Trophoblast cell (in vitro differentiated cells and primary cell): ENCODE measurements at regions not wholly inside any gene's neighbourhood (a gene's known extent, or its start where the extent isn't known, plus 50 kb on each side); places are given as distances from the start of the nearest gene placed in this dataset.
"Not testable (repeated sequence)": the region's sequence is repeated elsewhere in the genome, so short reads cannot be mapped to it uniquely, and the experiment has no call there.

ENCODE experiments used
- DNase-seq, 2 donors: peaks; one replicate each; pipeline ENCODE4 v3.0.0-alpha.2; 2016
- H2AFZ ChIP-seq: 2 replicates; pipeline ENCODE4 v1.6.1; 2013; ENCODE audit warnings: low read length, moderate library complexity, mild to moderate bottlenecking; ENCODE audit not compliant: insufficient read depth, poor library complexity
- H2AK5ac ChIP-seq: 2 replicates; pipeline ENCODE4 v1.6.1; 2013; ENCODE audit warnings: mild to moderate bottlenecking, low read length
- H2BK120ac ChIP-seq: 2 replicates; pipeline ENCODE4 v1.6.1; 2013; ENCODE audit warnings: low read length, mild to moderate bottlenecking, moderate library complexity; ENCODE audit not compliant: insufficient read depth, poor library complexity
- H2BK12ac ChIP-seq: 2 replicates; pipeline ENCODE4 v1.6.1; 2013; ENCODE audit warnings: mild to moderate bottlenecking, low read length, moderate library complexity
- H2BK5ac ChIP-seq: 2 replicates; pipeline ENCODE4 v1.6.1; 2013; ENCODE audit warnings: low read length, low read depth, moderate library complexity, mild to moderate bottlenecking; ENCODE audit not compliant: poor library complexity
- H3K14ac ChIP-seq: 2 replicates; pipeline ENCODE4 v1.6.1; 2013; ENCODE audit warnings: mild to moderate bottlenecking, low read length
- H3K18ac ChIP-seq: 2 replicates; pipeline ENCODE4 v1.6.1; 2013; ENCODE audit warnings: mild to moderate bottlenecking, low read length
- H3K23ac ChIP-seq: 2 replicates; pipeline ENCODE4 v1.6.1; 2013; ENCODE audit warnings: low read length
- H3K27ac ChIP-seq: 2 replicates; pipeline ENCODE4 v1.5.1; 2013; ENCODE audit warnings: low read depth, mild to moderate bottlenecking, inconsistent platforms, low read length, moderate library complexity
- H3K27me3 ChIP-seq: 2 replicates; pipeline ENCODE4 v1.6.1; 2013; ENCODE audit warnings: inconsistent platforms, mild to moderate bottlenecking, low read length, moderate library complexity; ENCODE audit not compliant: insufficient read depth
- H3K36me3 ChIP-seq, 2 experiments: 1 replicate in 1 of 2; 2 replicates in 1 of 2; pipeline ENCODE4 v1.6.1; 2013; ENCODE audit warnings: low read length in 2 of 2, mild to moderate bottlenecking in 2 of 2, moderate library complexity in 1 of 2; ENCODE audit not compliant: insufficient read depth in 2 of 2, control insufficient read depth in 1 of 2
- H3K4ac ChIP-seq: 2 replicates; pipeline ENCODE4 v1.6.1; 2013; ENCODE audit warnings: low read depth, mild to moderate bottlenecking, low read length, moderate library complexity
- H3K4me1 ChIP-seq, 2 experiments: 1 replicate in 1 of 2; 2 replicates in 1 of 2; pipeline ENCODE4 v1.6.1; 2013; ENCODE audit warnings: low read length in 2 of 2, mild to moderate bottlenecking in 2 of 2, moderate library complexity in 1 of 2; ENCODE audit not compliant: insufficient read depth in 2 of 2, control insufficient read depth in 1 of 2
- H3K4me2 ChIP-seq: 2 replicates; pipeline ENCODE4 v1.6.1; 2013; ENCODE audit warnings: inconsistent platforms, mild to moderate bottlenecking, low read length, moderate library complexity
- H3K4me3 ChIP-seq: 2 replicates; pipeline ENCODE4 v1.5.1; 2013; ENCODE audit warnings: mild to moderate bottlenecking, low read depth, low read length, inconsistent platforms
- H3K79me1 ChIP-seq: one replicate; pipeline ENCODE4 v1.6.1; 2013; ENCODE audit warnings: low read length
- H3K79me2 ChIP-seq: 2 replicates; pipeline ENCODE4 v1.6.1; 2013; ENCODE audit warnings: low read length, mild to moderate bottlenecking; ENCODE audit not compliant: control insufficient read depth, insufficient read depth, poor library complexity
- H3K9ac ChIP-seq: 2 replicates; pipeline ENCODE4 v1.6.1; 2013; ENCODE audit warnings: mild to moderate bottlenecking, low read length
- H3K9me3 ChIP-seq: 2 replicates; pipeline ENCODE4 v1.6.1; 2013; ENCODE audit warnings: low read depth, mild to moderate bottlenecking, control low read depth, inconsistent platforms, low read length; ENCODE audit not compliant: insufficient read depth
- H4K12ac ChIP-seq: 2 replicates; pipeline ENCODE4 v1.6.1; 2013; ENCODE audit warnings: low read depth, mild to moderate bottlenecking, low read length, moderate library complexity
- H4K8ac ChIP-seq: 2 replicates; pipeline ENCODE4 v1.6.1; 2013; ENCODE audit warnings: low read depth, mild to moderate bottlenecking, low read length, moderate library complexity
- H4K91ac ChIP-seq: one replicate; pipeline ENCODE4 v1.6.1; 2013; ENCODE audit warnings: low read depth, mild to moderate bottlenecking, low read length, moderate library complexity
- WGBS: extraction: QIAGEN DNeasy Blood & Tissue Kit; methylation state at CpG from one replicate; pipeline ENCODE4 v1.1.7; 2013; ENCODE audit warnings: missing lambda C conversion rate; ENCODE audit not compliant: insufficient read length, insufficient coverage; ENCODE audit errors: extremely low coverage; 5-methylcytosine and 5-hydroxymethylcytosine counted together

- H3K9me3 ChIP-seq, result not testable (repeated sequence)
- no CpG with 5 or more reads among the region's 2 CpGs for WGBS
Observed at GRCh38 chr1:95797761-95798160, 563.8 kb downstream of the RWDD3 start.

GRCh38 chr1:95806171-95806570, 572.2 kb downstream of the RWDD3 start:
- no peak overlapping the region for H3K4ac ChIP-seq

More at GRCh38 chr1:95797761-95798160, 563.8 kb downstream of the RWDD3 start:
- H3K79me1 ChIP-seq, H4K91ac ChIP-seq, H2BK120ac ChIP-seq, H3K4ac ChIP-seq, H2AFZ ChIP-seq, DNase-seq, H3K27ac ChIP-seq, H3K36me3 ChIP-seq, H2BK12ac ChIP-seq, H3K4me3 ChIP-seq, H3K9ac ChIP-seq, H3K14ac ChIP-seq, H3K4me1 ChIP-seq, H3K18ac ChIP-seq, H3K23ac ChIP-seq, H3K27me3 ChIP-seq, H2AK5ac ChIP-seq, H4K12ac ChIP-seq, H3K4me2 ChIP-seq, H2BK5ac ChIP-seq, H4K8ac ChIP-seq, H3K79me2 ChIP-seq: not testable (repeated sequence)

GRCh38 chr1:95809391-95809790, 575.4 kb downstream of the RWDD3 start:
- Histone ChIP-seq H3K4me3 (no peak overlapping the region), H3K18ac (no peak overlapping the region), H3K36me3 (no peaks in the 10 kb centered on the region), H3K4ac (no peak overlapping the region), H2BK12ac (no peak overlapping the region), H3K79me2 (no peaks in the 10 kb centered on the region), H3K4me2 (no peak overlapping the region), H3K4me1 (no peaks in the 10 kb centered on the region), H3K9me3 (no peaks in the 10 kb centered on the region), H3K27me3 (no peaks in the 10 kb centered on the region), H4K12ac (no peak overlapping the region), H3K9ac (no peak overlapping the region), H3K27ac (no peak overlapping the region), H3K14ac (no peak overlapping the region), H4K91ac (no peak overlapping the region), H2AFZ (no peak overlapping the region), H2BK5ac (no peak overlapping the region), H2AK5ac (no peak overlapping the region), H2BK120ac (no peak overlapping the region), H3K79me1 (no peaks in the 10 kb centered on the region), H3K23ac (no peak overlapping the region), H4K8ac (no peak overlapping the region)
- WGBS, result no CpG with 5 or more reads among the region's 1 CpG
- DNase-seq, result peak; percentile 7 to 83

More at GRCh38 chr1:95806171-95806570, 572.2 kb downstream of the RWDD3 start:
- Histone ChIP-seq H3K4me2 (no peak overlapping the region), H2BK12ac (no peak overlapping the region), H3K23ac (no peak overlapping the region), H2AK5ac (no peak overlapping the region), H3K27me3 (no peaks in the 10 kb centered on the region), H4K91ac (no peak overlapping the region), H3K4me1 (no peaks in the 10 kb centered on the region), H2AFZ (no peak overlapping the region), H4K12ac (no peak overlapping the region), H3K9ac (no peak overlapping the region), H3K4me3 (no peak overlapping the region), H3K18ac (no peak overlapping the region), H3K79me1 (no peaks in the 10 kb centered on the region), H2BK120ac (no peak overlapping the region), H2BK5ac (no peak overlapping the region), H3K27ac (no peak overlapping the region), H3K36me3 (no peaks in the 10 kb centered on the region), H3K9me3 (no peaks in the 10 kb centered on the region), H4K8ac (no peak overlapping the region), H3K14ac (no peak overlapping the region), H3K79me2 (no peaks in the 10 kb centered on the region)
- DNase-seq, result no peak

GRCh38 chr1:95815511-95815910, 581.5 kb downstream of the RWDD3 start:
- Histone ChIP-seq H4K8ac (no peak overlapping the region), H2BK120ac (no peak overlapping the region), H3K27ac (no peak overlapping the region), H3K4me2 (no peak overlapping the region), H2AK5ac (no peak overlapping the region), H3K4ac (no peak overlapping the region), H3K4me3 (no peak overlapping the region), H3K79me1 (no peaks in the 10 kb centered on the region), H3K9me3 (no peaks in the 10 kb centered on the region), H2BK12ac (no peak overlapping the region), H4K91ac (no peak overlapping the region), H3K23ac (no peak overlapping the region), H3K14ac (no peak overlapping the region), H3K36me3 (no peaks in the 10 kb centered on the region), H3K27me3 (no peaks in the 10 kb centered on the region), H3K4me1 (no peaks in the 10 kb centered on the region), H3K79me2 (no peaks in the 10 kb centered on the region), H3K9ac (no peak overlapping the region), H2BK5ac (no peak overlapping the region), H4K12ac (no peak overlapping the region), H3K18ac (no peak overlapping the region), H2AFZ (no peak overlapping the region)
- DNase-seq, result no peak
- WGBS, result no CpG with 5 or more reads among the region's 2 CpGs
